SK-N-SH treated with all-trans-retinoic acid at 6 μM for 48 hours (cell line): ENCODE measurements at regions not wholly inside any gene's neighbourhood (a gene's known extent, or its start where the extent isn't known, plus 50 kb on each side); places are given as distances from the start of the nearest gene placed in this dataset.

ENCODE experiments used
- ATAC-seq: fragments of 200-7000 bp; cut with Tn5 transposase; 3 replicates; pipeline ENCODE4 v1.9.1; 2020; ENCODE audit warnings: mild to moderate bottlenecking, moderate library complexity
- ARNTL ChIP-seq: fragments of 450-650 bp; formaldehyde crosslinking; IDR thresholded peaks from 2 replicates; pipeline ENCODE4 v1.5.0; 2020; ENCODE audit warnings: low read depth, mild to moderate bottlenecking, moderate library complexity, borderline replicate concordance
- BACH2 ChIP-seq: fragments of 250-450 bp; sonication (Bioruptor Pico); IDR thresholded peaks from 2 replicates; pipeline ENCODE4 v1.9.0; 2021; ENCODE audit warnings: mild to moderate bottlenecking, borderline replicate concordance
- ESRRG ChIP-seq: fragments of 250-450 bp; sonication (Bioruptor Pico); IDR thresholded peaks from 2 replicates; pipeline ENCODE4 v1.6.1; 2021; ENCODE audit warnings: mild to moderate bottlenecking
- GLIS3 ChIP-seq: fragments of 250-450 bp; sonication (Bioruptor Pico); IDR thresholded peaks from 2 replicates; pipeline ENCODE4 v1.5.0; 2020; ENCODE audit warnings: mild to moderate bottlenecking, moderate library complexity
- ISL1 ChIP-seq: fragments of 250-450 bp; sonication (Bioruptor Pico); IDR thresholded peaks from 2 replicates; pipeline ENCODE4 v2.1.2; 2022; ENCODE audit warnings: mild to moderate bottlenecking, moderate library complexity
- OSR1 ChIP-seq: fragments of 250-450 bp; sonication (Bioruptor Pico); IDR thresholded peaks from 2 replicates; pipeline ENCODE4 v1.8.0; 2022; ENCODE audit warnings: moderate library complexity, mild to moderate bottlenecking, inconsistent platforms
- PPARA ChIP-seq: fragments of 250-450 bp; sonication (Bioruptor Pico); IDR thresholded peaks from 2 replicates; pipeline ENCODE4 v1.5.0; 2020; ENCODE audit warnings: mild to moderate bottlenecking, borderline replicate concordance
- RARB ChIP-seq: fragments of 250-450 bp; sonication (Bioruptor Pico); IDR thresholded peaks from 2 replicates; pipeline ENCODE4 v1.8.0; 2021; ENCODE audit warnings: mild to moderate bottlenecking, moderate library complexity
- SNAI2 ChIP-seq: fragments of 250-450 bp; sonication (Bioruptor Pico); IDR thresholded peaks from 2 replicates; pipeline ENCODE4 v1.5.0; 2020; ENCODE audit warnings: mild to moderate bottlenecking, moderate library complexity
- TCF4 ChIP-seq: fragments of 250-450 bp; sonication (Bioruptor Pico); IDR thresholded peaks from 2 replicates; pipeline ENCODE4 v1.8.0; 2021; ENCODE audit warnings: mild to moderate bottlenecking, moderate library complexity, borderline replicate concordance
- TOX ChIP-seq: fragments of 250-450 bp; sonication (Bioruptor Pico); IDR thresholded peaks from 2 replicates; pipeline ENCODE4 v1.8.0; 2021; ENCODE audit warnings: mild to moderate bottlenecking, moderate library complexity, borderline replicate concordance
- ZC3H10 ChIP-seq: fragments of 250-450 bp; sonication (Bioruptor Pico); IDR thresholded peaks from 2 replicates; pipeline ENCODE4 v1.5.1; 2021; ENCODE audit warnings: mild to moderate bottlenecking, moderate library complexity
- ZFP3 ChIP-seq: fragments of 250-450 bp; sonication (Bioruptor Pico); IDR thresholded peaks from 2 replicates; pipeline ENCODE4 v1.5.0; 2020; ENCODE audit warnings: mild to moderate bottlenecking, moderate library complexity
- ZFP30 ChIP-seq: fragments of 450-650 bp; formaldehyde crosslinking; IDR thresholded peaks from 2 replicates; pipeline ENCODE4 v1.5.0; 2022; ENCODE audit warnings: mild to moderate bottlenecking, moderate library complexity
- ZNF565 ChIP-seq: fragments of 450-650 bp; formaldehyde crosslinking; conservative IDR thresholded peaks from 2 replicates; pipeline ENCODE4 v1.5.0; 2020; ENCODE audit warnings: low read depth, mild to moderate bottlenecking, moderate library complexity
- ZNF70 ChIP-seq: fragments of 450-650 bp; formaldehyde crosslinking; IDR thresholded peaks from 2 replicates; pipeline ENCODE4 v1.5.0; 2020; ENCODE audit warnings: mild to moderate bottlenecking, moderate library complexity
- ZNF8 ChIP-seq: fragments of 450-650 bp; formaldehyde crosslinking; IDR thresholded peaks from 2 replicates; pipeline ENCODE4 v1.5.0; 2020; ENCODE audit warnings: mild to moderate bottlenecking, moderate library complexity
- TF ChIP-seq, protein P1 (sequence below): fragments of 250-450 bp; sonication (Bioruptor Pico); IDR thresholded peaks from 2 replicates; pipeline ENCODE4 v1.5.0; 2020; ENCODE audit warnings: mild to moderate bottlenecking, moderate library complexity
- TF ChIP-seq, protein P2 (sequence below): fragments of 250-450 bp; sonication (Bioruptor Pico); IDR thresholded peaks from 2 replicates; pipeline ENCODE4 v1.5.1; 2021; ENCODE audit warnings: mild to moderate bottlenecking, moderate library complexity
- TF ChIP-seq, protein P3 (sequence below): fragments of 250-450 bp; sonication (Bioruptor Pico); IDR thresholded peaks from 2 replicates; pipeline ENCODE4 v1.8.0; 2021; ENCODE audit warnings: low read depth, mild to moderate bottlenecking, moderate library complexity, borderline replicate concordance
- TF ChIP-seq, protein P4 (sequence below): fragments of 250-450 bp; sonication (Bioruptor Pico); IDR thresholded peaks from 2 replicates; pipeline ENCODE4 v1.5.1; 2020; ENCODE audit warnings: low read depth, mild to moderate bottlenecking, moderate library complexity

DNA sequence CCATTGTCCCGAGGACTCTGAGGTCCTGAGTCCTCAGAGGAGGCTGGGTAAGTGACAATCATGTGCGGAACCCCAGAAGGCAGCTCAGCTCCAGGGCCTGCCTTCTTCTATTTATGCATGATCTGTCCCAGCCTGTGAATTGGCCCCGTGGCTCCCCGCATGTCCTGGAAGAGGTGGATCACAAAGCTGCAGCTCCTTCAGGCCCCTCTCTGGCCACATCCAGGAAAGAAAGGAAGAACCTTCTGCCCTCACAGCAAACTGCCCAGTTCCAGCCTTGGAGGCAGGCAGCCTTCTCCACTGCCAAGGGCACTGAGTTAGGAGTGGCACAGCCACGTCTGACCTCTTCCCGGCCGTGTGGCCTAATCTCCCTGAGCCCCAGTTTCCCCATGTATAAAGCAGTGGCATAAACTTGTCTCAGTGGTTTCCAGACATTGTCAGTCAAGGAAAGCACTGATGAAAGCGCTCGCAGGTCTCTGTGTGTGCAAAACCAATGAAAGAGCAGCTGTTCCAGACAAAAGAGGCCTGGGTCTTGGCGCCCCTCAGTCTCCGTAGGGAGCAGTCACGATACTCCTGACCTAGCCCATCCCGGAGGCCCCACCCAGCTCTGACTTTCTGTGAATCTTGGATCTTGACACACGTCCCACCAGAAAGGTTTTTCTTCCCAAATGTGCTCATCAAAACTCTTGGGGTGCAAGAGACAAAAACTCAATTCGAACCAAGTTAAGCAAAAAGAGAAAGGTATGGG is 497.3 kb downstream of the SHQ1 start:
- no peak for ATAC-seq
- TF ChIP-seq, protein P1, sequence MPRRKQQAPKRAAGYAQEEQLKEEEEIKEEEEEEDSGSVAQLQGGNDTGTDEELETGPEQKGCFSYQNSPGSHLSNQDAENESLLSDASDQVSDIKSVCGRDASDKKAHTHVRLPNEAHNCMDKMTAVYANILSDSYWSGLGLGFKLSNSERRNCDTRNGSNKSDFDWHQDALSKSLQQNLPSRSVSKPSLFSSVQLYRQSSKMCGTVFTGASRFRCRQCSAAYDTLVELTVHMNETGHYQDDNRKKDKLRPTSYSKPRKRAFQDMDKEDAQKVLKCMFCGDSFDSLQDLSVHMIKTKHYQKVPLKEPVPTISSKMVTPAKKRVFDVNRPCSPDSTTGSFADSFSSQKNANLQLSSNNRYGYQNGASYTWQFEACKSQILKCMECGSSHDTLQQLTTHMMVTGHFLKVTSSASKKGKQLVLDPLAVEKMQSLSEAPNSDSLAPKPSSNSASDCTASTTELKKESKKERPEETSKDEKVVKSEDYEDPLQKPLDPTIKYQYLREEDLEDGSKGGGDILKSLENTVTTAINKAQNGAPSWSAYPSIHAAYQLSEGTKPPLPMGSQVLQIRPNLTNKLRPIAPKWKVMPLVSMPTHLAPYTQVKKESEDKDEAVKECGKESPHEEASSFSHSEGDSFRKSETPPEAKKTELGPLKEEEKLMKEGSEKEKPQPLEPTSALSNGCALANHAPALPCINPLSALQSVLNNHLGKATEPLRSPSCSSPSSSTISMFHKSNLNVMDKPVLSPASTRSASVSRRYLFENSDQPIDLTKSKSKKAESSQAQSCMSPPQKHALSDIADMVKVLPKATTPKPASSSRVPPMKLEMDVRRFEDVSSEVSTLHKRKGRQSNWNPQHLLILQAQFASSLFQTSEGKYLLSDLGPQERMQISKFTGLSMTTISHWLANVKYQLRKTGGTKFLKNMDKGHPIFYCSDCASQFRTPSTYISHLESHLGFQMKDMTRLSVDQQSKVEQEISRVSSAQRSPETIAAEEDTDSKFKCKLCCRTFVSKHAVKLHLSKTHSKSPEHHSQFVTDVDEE (CRISPR knock-in tag), result no peak
- no peak for TF ChIP-seq ARNTL (CRISPR knock-in tag)
- TF ChIP-seq, protein P2, sequence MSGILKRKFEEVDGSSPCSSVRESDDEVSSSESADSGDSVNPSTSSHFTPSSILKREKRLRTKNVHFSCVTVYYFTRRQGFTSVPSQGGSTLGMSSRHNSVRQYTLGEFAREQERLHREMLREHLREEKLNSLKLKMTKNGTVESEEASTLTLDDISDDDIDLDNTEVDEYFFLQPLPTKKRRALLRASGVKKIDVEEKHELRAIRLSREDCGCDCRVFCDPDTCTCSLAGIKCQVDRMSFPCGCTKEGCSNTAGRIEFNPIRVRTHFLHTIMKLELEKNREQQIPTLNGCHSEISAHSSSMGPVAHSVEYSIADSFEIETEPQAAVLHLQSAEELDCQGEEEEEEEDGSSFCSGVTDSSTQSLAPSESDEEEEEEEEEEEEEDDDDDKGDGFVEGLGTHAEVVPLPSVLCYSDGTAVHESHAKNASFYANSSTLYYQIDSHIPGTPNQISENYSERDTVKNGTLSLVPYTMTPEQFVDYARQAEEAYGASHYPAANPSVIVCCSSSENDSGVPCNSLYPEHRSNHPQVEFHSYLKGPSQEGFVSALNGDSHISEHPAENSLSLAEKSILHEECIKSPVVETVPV (CRISPR knock-in tag), result no peak
- no peak for TF ChIP-seq ZNF8 (CRISPR knock-in tag)
- TF ChIP-seq ZNF565 (CRISPR knock-in tag), result no peak

DNA sequence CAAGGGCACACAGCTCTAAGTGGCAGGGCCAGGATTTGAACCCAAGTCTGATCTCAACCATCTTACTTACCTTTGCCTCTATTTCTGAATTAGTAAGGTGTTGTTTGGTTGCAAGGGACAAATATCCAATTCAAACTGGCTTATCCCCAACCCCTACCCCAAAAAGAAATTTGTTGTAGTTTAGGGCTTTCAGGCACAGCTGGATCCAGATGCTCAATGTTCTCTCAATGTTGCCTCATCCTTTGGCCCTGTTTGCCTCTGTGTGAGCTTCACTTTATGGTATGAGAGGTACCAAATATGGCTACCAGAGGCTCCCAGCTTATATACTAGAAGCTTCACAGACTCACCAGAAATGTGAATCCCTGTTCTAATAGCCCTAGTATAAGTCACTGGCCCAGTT is 499.9 kb downstream of the SHQ1 start:
- TF ChIP-seq ZNF70 (CRISPR knock-in tag) (no peak), SNAI2 (CRISPR knock-in tag) (no peak), TCF4 (CRISPR knock-in tag) (no peak), RARB (CRISPR knock-in tag) (no peak), BACH2 (no peak), ZNF565 (CRISPR knock-in tag) (no peak), GLIS3 (no peak), ISL1 (CRISPR knock-in tag) (no peak), TOX (CRISPR knock-in tag) (no peak)
- TF ChIP-seq, protein P3, sequence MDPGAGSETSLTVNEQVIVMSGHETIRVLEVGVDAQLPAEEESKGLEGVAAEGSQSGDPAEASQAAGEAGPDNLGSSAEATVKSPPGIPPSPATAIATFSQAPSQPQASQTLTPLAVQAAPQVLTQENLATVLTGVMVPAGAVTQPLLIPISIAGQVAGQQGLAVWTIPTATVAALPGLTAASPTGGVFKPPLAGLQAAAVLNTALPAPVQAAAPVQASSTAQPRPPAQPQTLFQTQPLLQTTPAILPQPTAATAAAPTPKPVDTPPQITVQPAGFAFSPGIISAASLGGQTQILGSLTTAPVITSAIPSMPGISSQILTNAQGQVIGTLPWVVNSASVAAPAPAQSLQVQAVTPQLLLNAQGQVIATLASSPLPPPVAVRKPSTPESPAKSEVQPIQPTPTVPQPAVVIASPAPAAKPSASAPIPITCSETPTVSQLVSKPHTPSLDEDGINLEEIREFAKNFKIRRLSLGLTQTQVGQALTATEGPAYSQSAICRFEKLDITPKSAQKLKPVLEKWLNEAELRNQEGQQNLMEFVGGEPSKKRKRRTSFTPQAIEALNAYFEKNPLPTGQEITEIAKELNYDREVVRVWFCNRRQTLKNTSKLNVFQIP (CRISPR knock-in tag), result no peak
- TF ChIP-seq, protein P4, sequence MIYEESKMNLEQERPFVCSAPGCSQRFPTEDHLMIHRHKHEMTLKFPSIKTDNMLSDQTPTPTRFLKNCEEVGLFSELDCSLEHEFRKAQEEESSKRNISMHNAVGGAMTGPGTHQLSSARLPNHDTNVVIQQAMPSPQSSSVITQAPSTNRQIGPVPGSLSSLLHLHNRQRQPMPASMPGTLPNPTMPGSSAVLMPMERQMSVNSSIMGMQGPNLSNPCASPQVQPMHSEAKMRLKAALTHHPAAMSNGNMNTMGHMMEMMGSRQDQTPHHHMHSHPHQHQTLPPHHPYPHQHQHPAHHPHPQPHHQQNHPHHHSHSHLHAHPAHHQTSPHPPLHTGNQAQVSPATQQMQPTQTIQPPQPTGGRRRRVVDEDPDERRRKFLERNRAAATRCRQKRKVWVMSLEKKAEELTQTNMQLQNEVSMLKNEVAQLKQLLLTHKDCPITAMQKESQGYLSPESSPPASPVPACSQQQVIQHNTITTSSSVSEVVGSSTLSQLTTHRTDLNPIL, result no peak
- TF ChIP-seq, protein P2 (CRISPR knock-in tag), result no peak
- ATAC-seq, result no peak

DNA sequence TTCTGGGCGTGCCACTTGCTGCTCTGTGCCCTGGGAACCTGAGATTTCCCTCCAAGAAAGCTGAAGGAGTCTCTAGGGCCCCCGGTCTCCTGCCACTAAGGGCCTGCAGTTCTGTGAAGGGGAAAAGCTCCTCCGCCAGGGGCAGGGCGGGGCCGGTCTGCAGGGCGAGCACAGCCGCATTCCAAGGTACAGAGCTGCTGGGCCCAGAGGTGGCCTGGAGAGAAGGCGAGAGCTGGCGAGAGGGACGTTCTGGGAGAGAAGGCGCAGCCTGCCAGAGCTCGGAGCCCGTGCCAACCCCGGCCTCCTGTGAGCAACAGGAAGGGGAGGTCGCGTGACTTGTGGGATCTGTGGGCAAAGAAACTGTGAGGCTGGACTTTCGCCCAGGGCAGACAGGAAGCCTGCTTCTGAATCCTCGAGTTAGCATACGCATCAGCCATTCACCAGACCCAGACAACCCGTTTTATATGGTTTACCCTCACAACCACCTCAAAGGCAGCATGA is 500.4 kb downstream of the SHQ1 start:
- TF ChIP-seq SNAI2 (CRISPR knock-in tag) (no peak), ESRRG (no peak)
- ATAC-seq, result peak; percentile 80

DNA sequence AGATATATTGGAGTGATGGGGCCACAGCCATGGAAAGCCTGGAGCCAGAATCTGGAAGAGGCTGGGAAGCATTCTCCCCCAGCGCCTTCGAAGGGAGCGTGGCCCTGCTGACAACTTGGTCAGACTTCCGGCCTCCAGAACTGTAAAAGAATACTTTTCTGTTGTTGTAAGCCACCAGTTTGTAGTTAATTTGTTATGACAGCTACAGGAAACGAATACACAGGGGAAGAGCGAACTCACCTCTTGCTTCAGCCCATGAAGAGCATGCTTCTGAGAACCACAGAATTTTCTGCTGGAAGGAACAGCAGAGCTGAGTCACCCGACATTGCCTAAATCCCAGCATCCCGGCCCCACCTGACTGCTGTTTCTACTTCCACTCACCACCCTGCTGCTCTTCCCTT is 501.7 kb downstream of the SHQ1 start:
- peak; percentile 87 for ATAC-seq
- TF ChIP-seq ZNF565 (CRISPR knock-in tag) (no peak), ZFP30 (CRISPR knock-in tag) (no peak), SNAI2 (CRISPR knock-in tag) (no peak), TCF4 (CRISPR knock-in tag) (no peak), PPARA (CRISPR knock-in tag) (no peak), BACH2 (no peak), OSR1 (CRISPR knock-in tag) (no peak), ZFP3 (no peak), ESRRG (no peak), ZC3H10 (CRISPR knock-in tag) (no peak), ARNTL (CRISPR knock-in tag) (no peak), TOX (CRISPR knock-in tag) (no peak), RARB (CRISPR knock-in tag) (no peak), ZNF70 (CRISPR knock-in tag) (no peak)
- TF ChIP-seq, protein P1 (CRISPR knock-in tag), result no peak
- TF ChIP-seq, protein P4, result no peak
